ENCODE measurements at regions not wholly inside any gene's neighbourhood (a gene's known extent, or its start where the extent isn't known, plus 50 kb on each side); places are given as distances from the start of the nearest gene placed in this dataset.

GRCh38 chr2:222797261-222797660 lies 63.6 kb upstream of the ACSL3 start:
- no peak for DNase-seq
- Mint-ChIP-seq H3K36me3 (ENCODE audit: unreplicated experiment) (no peaks in the 10 kb centered on the region), H3K4me1 (ENCODE audit: low read depth, unreplicated experiment) (peaks cover 8% of the 10 kb centered on the region), H3K4me3 (ENCODE audit: unreplicated experiment) (no peak overlapping the region), H3K27ac (ENCODE audit: unreplicated experiment) (no peak overlapping the region), H3K27me3 (ENCODE audit: unreplicated experiment) (no peaks in the 10 kb centered on the region), H3K9me3 (ENCODE audit: unreplicated experiment) (no peaks in the 10 kb centered on the region)
- peak; percentile 42 for TF ChIP-seq CTCF (IDR thresholded peaks at IDR 0.05; ENCODE audit: partially characterized antibody, unreplicated experiment)

- DNase-seq, result no peak
- no peaks in the 10 kb centered on the region for H3K9me3 Mint-ChIP-seq (ENCODE audit: unreplicated experiment)
Measured at GRCh38 chr2:222797871-222798270, 63.0 kb upstream of the ACSL3 start.

GRCh38 chr2:222798528-222798927 lies 62.3 kb upstream of the ACSL3 start:
- H3K36me3 Mint-ChIP-seq (ENCODE audit: unreplicated experiment), result no peaks in the 10 kb centered on the region
- no peak overlapping the region for H3K27ac Mint-ChIP-seq (ENCODE audit: unreplicated experiment)
- H3K4me1 Mint-ChIP-seq (ENCODE audit: low read depth, unreplicated experiment), result peaks cover 7% of the 10 kb centered on the region
- H3K4me3 Mint-ChIP-seq (ENCODE audit: unreplicated experiment), result no peak overlapping the region
- H3K9me3 Mint-ChIP-seq (ENCODE audit: unreplicated experiment), result no peaks in the 10 kb centered on the region
- DNase-seq, result no peak
- no peaks in the 10 kb centered on the region for H3K27me3 Mint-ChIP-seq (ENCODE audit: unreplicated experiment)
- no peak for TF ChIP-seq CTCF (IDR thresholded peaks at IDR 0.05; ENCODE audit: partially characterized antibody, unreplicated experiment)

More at GRCh38 chr2:222797871-222798270, 63.0 kb upstream of the ACSL3 start:
- H3K27ac Mint-ChIP-seq (ENCODE audit: unreplicated experiment), result no peak overlapping the region
- H3K4me3 Mint-ChIP-seq (ENCODE audit: unreplicated experiment), result no peak overlapping the region
- no peak for TF ChIP-seq CTCF (IDR thresholded peaks at IDR 0.05; ENCODE audit: partially characterized antibody, unreplicated experiment)
- H3K36me3 Mint-ChIP-seq (ENCODE audit: unreplicated experiment), result no peaks in the 10 kb centered on the region
- no peaks in the 10 kb centered on the region for H3K27me3 Mint-ChIP-seq (ENCODE audit: unreplicated experiment)
- peaks cover 7% of the 10 kb centered on the region for H3K4me1 Mint-ChIP-seq (ENCODE audit: low read depth, unreplicated experiment)

- Mint-ChIP-seq H3K4me1 (ENCODE audit: low read depth, unreplicated experiment) (peaks cover 7% of the 10 kb centered on the region), H3K9me3 (ENCODE audit: unreplicated experiment) (no peaks in the 10 kb centered on the region), H3K27me3 (ENCODE audit: unreplicated experiment) (no peaks in the 10 kb centered on the region), H3K36me3 (ENCODE audit: unreplicated experiment) (no peaks in the 10 kb centered on the region), H3K27ac (ENCODE audit: unreplicated experiment) (no peak overlapping the region), H3K4me3 (ENCODE audit: unreplicated experiment) (no peak overlapping the region)
- no peak for DNase-seq
- TF ChIP-seq CTCF (IDR thresholded peaks at IDR 0.05; ENCODE audit: partially characterized antibody, unreplicated experiment), result no peak
Measured at GRCh38 chr2:222799262-222799918, 61.4 kb upstream of the ACSL3 start.

GRCh38 chr2:222802514-222803196 lies 58.2 kb upstream of the ACSL3 start:
- DNase-seq, result no peak
- H3K4me1 Mint-ChIP-seq (ENCODE audit: low read depth, unreplicated experiment), result peaks cover 5% of the 10 kb centered on the region
- no peak for TF ChIP-seq CTCF (IDR thresholded peaks at IDR 0.05; ENCODE audit: partially characterized antibody, unreplicated experiment)

More at GRCh38 chr2:222802514-222803196, 58.2 kb upstream of the ACSL3 start:
- Mint-ChIP-seq H3K36me3 (ENCODE audit: unreplicated experiment) (no peaks in the 10 kb centered on the region), H3K4me3 (ENCODE audit: unreplicated experiment) (no peak overlapping the region), H3K9me3 (ENCODE audit: unreplicated experiment) (no peaks in the 10 kb centered on the region), H3K27me3 (ENCODE audit: unreplicated experiment) (no peaks in the 10 kb centered on the region), H3K27ac (ENCODE audit: unreplicated experiment) (no peak overlapping the region)

All from glutamatergic neuron (in vitro differentiated cells).